Ovary (tissue), 3 donors: ENCODE measurements at regions not wholly inside any gene's neighbourhood (a gene's known extent, or its start where the extent isn't known, plus 50 kb on each side); places are given as distances from the start of the nearest gene placed in this dataset.

Source experiments
- CTCF ChIP-seq, 3 donors: fragments of 450-650 bp in 2 of 3; fragments of 200-600 bp in 1 of 3; IDR thresholded peaks; one replicate each; pipeline versions ENCODE4 v1.5.1 to v1.8.0; 2016 to 2022; ENCODE audit warnings: antibody characterized with exemption in 3 of 3, mild to moderate bottlenecking in 1 of 3
- EP300 ChIP-seq: sonication (generic); formaldehyde crosslinking; IDR thresholded peaks from one replicate; pipeline ENCODE4 v1.6.1; 2017; ENCODE audit warnings: antibody characterized with exemption
- POLR2A ChIP-seq: fragments of 450-650 bp; IDR thresholded peaks from one replicate; pipeline ENCODE4 v1.6.1; 2017; ENCODE audit warnings: antibody characterized with exemption, mild to moderate bottlenecking, moderate library complexity
- donor health status: DM: no; HTN: no; CAD: no.

DNA sequence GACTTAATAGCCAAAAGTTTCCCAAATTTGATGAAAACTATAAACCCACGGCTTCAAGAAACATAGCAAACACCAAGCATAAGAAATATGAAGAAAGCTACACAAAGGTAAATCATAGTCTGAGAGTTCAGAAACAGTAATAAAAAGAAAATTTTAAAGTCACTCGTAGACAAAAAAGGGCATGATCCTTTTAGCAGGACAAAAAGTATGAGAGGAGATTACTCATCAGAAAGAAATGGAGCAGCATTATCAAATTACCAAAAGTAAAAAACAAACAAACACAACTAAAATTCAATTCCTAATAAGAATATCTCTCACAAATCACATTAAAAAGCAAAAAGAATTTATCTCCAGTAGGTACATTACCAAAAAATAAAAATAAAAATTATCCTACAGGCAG is 279.4 kb upstream of the UBE2E2 start:
- no peak for TF ChIP-seq CTCF (IDR thresholded peaks at IDR 0.05)
- no peak for TF ChIP-seq EP300
- TF ChIP-seq POLR2A, result no peak
